ENCODE measurements at regions not wholly inside any gene's neighbourhood (a gene's known extent, or its start where the extent isn't known, plus 50 kb on each side); places are given as distances from the start of the nearest gene placed in this dataset.

DNA sequence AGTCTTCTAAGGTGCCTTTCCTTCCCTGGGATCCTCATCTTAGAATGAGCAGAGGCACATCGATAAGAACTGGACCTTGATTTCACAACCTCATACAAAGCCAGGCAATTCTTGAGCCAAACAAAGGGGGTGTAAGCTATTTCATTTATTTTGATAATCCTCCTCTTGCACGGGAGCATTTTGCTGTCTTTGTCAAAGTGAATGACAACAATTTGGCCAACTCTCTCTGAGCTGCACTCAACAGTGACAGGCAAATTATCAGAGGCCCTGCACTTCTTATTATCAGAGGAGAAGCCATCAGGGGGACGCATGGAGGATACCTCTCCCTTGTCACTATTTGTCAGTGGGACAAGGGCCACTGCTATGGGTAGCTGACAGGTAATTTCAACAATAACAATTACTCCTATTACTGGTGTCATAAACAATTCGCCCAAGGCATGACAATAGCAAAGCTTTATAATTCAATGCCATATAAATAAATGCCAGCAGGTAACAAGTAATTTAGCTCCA, 260.4 kb downstream of the MEIS1 start:
- TF ChIP-seq, protein P1, sequence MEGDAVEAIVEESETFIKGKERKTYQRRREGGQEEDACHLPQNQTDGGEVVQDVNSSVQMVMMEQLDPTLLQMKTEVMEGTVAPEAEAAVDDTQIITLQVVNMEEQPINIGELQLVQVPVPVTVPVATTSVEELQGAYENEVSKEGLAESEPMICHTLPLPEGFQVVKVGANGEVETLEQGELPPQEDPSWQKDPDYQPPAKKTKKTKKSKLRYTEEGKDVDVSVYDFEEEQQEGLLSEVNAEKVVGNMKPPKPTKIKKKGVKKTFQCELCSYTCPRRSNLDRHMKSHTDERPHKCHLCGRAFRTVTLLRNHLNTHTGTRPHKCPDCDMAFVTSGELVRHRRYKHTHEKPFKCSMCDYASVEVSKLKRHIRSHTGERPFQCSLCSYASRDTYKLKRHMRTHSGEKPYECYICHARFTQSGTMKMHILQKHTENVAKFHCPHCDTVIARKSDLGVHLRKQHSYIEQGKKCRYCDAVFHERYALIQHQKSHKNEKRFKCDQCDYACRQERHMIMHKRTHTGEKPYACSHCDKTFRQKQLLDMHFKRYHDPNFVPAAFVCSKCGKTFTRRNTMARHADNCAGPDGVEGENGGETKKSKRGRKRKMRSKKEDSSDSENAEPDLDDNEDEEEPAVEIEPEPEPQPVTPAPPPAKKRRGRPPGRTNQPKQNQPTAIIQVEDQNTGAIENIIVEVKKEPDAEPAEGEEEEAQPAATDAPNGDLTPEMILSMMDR (IDR thresholded peaks at IDR 0.05) = no peak
- TF ChIP-seq EZH2 (IDR thresholded peaks at IDR 0.05; ENCODE audit: borderline replicate concordance, insufficient read depth, low read depth, low read length, poor library complexity, severe bottlenecking) = no peak
